Testis (tissue), 2 donors: ENCODE measurements at regions not wholly inside any gene's neighbourhood (a gene's known extent, or its start where the extent isn't known, plus 50 kb on each side); places are given as distances from the start of the nearest gene placed in this dataset.

ENCODE experiments used
- POLR2A ChIP-seq: fragments of 450-650 bp; IDR thresholded peaks from one replicate; pipeline ENCODE4 v1.6.1; 2017; ENCODE audit warnings: antibody characterized with exemption, mild to moderate bottlenecking, moderate library complexity
- TF ChIP-seq, protein P1 (sequence below), 3 experiments: fragments of 450-650 bp in 2 of 3; fragments of 200-600 bp in 1 of 3; sonication (generic) in 1 of 3; IDR thresholded peaks; one replicate each; pipeline ENCODE4 v1.5.1; 2016 to 2019; ENCODE audit warnings: antibody characterized with exemption in 3 of 3, mild to moderate bottlenecking in 2 of 3, moderate library complexity in 1 of 3

GRCh38 chr7:124179641-124180040 is 146.8 kb upstream of the TMEM229A start:
- TF ChIP-seq, protein P1, sequence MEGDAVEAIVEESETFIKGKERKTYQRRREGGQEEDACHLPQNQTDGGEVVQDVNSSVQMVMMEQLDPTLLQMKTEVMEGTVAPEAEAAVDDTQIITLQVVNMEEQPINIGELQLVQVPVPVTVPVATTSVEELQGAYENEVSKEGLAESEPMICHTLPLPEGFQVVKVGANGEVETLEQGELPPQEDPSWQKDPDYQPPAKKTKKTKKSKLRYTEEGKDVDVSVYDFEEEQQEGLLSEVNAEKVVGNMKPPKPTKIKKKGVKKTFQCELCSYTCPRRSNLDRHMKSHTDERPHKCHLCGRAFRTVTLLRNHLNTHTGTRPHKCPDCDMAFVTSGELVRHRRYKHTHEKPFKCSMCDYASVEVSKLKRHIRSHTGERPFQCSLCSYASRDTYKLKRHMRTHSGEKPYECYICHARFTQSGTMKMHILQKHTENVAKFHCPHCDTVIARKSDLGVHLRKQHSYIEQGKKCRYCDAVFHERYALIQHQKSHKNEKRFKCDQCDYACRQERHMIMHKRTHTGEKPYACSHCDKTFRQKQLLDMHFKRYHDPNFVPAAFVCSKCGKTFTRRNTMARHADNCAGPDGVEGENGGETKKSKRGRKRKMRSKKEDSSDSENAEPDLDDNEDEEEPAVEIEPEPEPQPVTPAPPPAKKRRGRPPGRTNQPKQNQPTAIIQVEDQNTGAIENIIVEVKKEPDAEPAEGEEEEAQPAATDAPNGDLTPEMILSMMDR (IDR thresholded peaks at IDR 0.05), result no peak
- TF ChIP-seq POLR2A, result no peak
